GM12878 (cell line): ENCODE measurements at regions not wholly inside any gene's neighbourhood (a gene's known extent, or its start where the extent isn't known, plus 50 kb on each side); places are given as distances from the start of the nearest gene placed in this dataset.
A peak's percentile ranks its signal among the peaks of the same experiment; 100 is the strongest.

Experiments
- ATF2 ChIP-seq: IDR thresholded peaks from 2 replicates; pipeline ENCODE4 v1.6.1; 2012; ENCODE audit warnings: low read length, inconsistent platforms
- CBX3 ChIP-seq: fragments of 200-600 bp; sonication (generic); IDR thresholded peaks from 2 replicates; pipeline ENCODE4 v1.6.1; 2016; ENCODE audit warnings: low read depth, borderline replicate concordance
- CBX5 ChIP-seq: sonication (generic); IDR thresholded peaks from 2 replicates; pipeline ENCODE4 v1.6.1; 2016; ENCODE audit warnings: low read depth, moderate library complexity, mild to moderate bottlenecking, inconsistent platforms
- CHD1 ChIP-seq: IDR thresholded peaks from 2 replicates; pipeline ENCODE4 v1.6.1; 2012; ENCODE audit warnings: low read depth, low read length, improper control_type of control experiment
- CREM ChIP-seq: IDR thresholded peaks from 2 replicates; pipeline ENCODE4 v1.6.1; 2014; ENCODE audit warnings: antibody characterized with exemption, low read depth
- FOXK2 ChIP-seq: fragments of 450-650 bp; IDR thresholded peaks from 2 replicates; pipeline ENCODE4 v1.6.1; 2017; ENCODE audit warnings: mild to moderate bottlenecking, moderate library complexity
- IKZF2 ChIP-seq, 2 experiments: fragments of 450-650 bp; IDR thresholded peaks; 2 replicates each; pipeline ENCODE4 v1.6.1; 2017; ENCODE audit warnings: mild to moderate bottlenecking in 2 of 2, moderate library complexity in 2 of 2
- IRF4 ChIP-seq: IDR thresholded peaks from 2 replicates; pipeline ENCODE4 v1.6.1; 2011; ENCODE audit warnings: low read depth, low read length
- JUND ChIP-seq: IDR thresholded peaks from 2 replicates; pipeline ENCODE4 v1.6.1; 2012; ENCODE audit warnings: low read depth, mild to moderate bottlenecking, low read length, improper control_type of control experiment, moderate library complexity
- MLLT1 ChIP-seq: fragments of 450-650 bp; IDR thresholded peaks from 2 replicates; pipeline ENCODE4 v1.6.1; 2016; ENCODE audit warnings: mild to moderate bottlenecking
- MTA2 ChIP-seq: fragments of 450-650 bp; IDR thresholded peaks from 2 replicates; pipeline ENCODE4 v1.6.1; 2016; ENCODE audit warnings: low read depth, mild to moderate bottlenecking, moderate library complexity
- MXI1 ChIP-seq: fragments of 150-350 bp; IDR thresholded peaks from 2 replicates; pipeline ENCODE4 v1.6.1; 2011; ENCODE audit warnings: low read depth, mild to moderate bottlenecking, inconsistent platforms, low read length, improper control_type of control experiment
- MYC ChIP-seq: IDR thresholded peaks from 2 replicates; pipeline ENCODE4 v1.6.1; 2011; ENCODE audit warnings: mild to moderate bottlenecking, low read length, moderate library complexity, inconsistent platforms; ENCODE audit not compliant: insufficient read depth, insufficient replicate concordance, insufficient read length, severe bottlenecking
- NR2F1 ChIP-seq: fragments of 450-650 bp; conservative IDR thresholded peaks from 2 replicates; pipeline ENCODE4 v1.6.1; 2017; ENCODE audit warnings: mild to moderate bottlenecking
- RUNX3 ChIP-seq: IDR thresholded peaks from 2 replicates; pipeline ENCODE4 v1.6.1; 2012; ENCODE audit warnings: low read length, inconsistent platforms
- SMARCA5 ChIP-seq: fragments of 450-650 bp; IDR thresholded peaks from 2 replicates; pipeline ENCODE4 v1.6.1; 2017; ENCODE audit warnings: mild to moderate bottlenecking
- SP1 ChIP-seq: IDR thresholded peaks from one replicate; pipeline ENCODE4 v1.6.1; 2011; ENCODE audit warnings: low read depth, low read length
- STAT3 ChIP-seq: IDR thresholded peaks from 2 replicates; pipeline ENCODE4 v1.6.1; 2011; ENCODE audit warnings: low read depth, low read length, improper control_type of control experiment
- SUZ12 ChIP-seq: fragments of 200-600 bp; sonication (generic); IDR thresholded peaks from one replicate; pipeline ENCODE4 v1.6.1; 2018; ENCODE audit warnings: antibody characterized with exemption, mild to moderate bottlenecking; ENCODE audit not compliant: unreplicated experiment
- TARDBP ChIP-seq: IDR thresholded peaks from 2 replicates; pipeline ENCODE4 v1.6.1; 2016; ENCODE audit warnings: borderline replicate concordance
- TCF12 ChIP-seq: IDR thresholded peaks from 2 replicates; pipeline ENCODE4 v1.6.1; 2011; ENCODE audit warnings: low read depth, mild to moderate bottlenecking, low read length
- YY1 ChIP-seq: IDR thresholded peaks from 2 replicates; pipeline ENCODE4 v1.6.1; 2011; ENCODE audit warnings: low read depth, mild to moderate bottlenecking, low read length
- ZNF384 ChIP-seq: IDR thresholded peaks from 2 replicates; pipeline ENCODE4 v1.6.1; 2012; ENCODE audit warnings: low read depth, mild to moderate bottlenecking, low read length, improper control_type of control experiment, borderline replicate concordance
- TF ChIP-seq, protein P1 (sequence below): fragments of 450-650 bp; IDR thresholded peaks from 2 replicates; pipeline ENCODE4 v1.6.1; 2018; ENCODE audit warnings: mild to moderate bottlenecking, low read depth, moderate library complexity; ENCODE audit not compliant: partially characterized antibody
- TF ChIP-seq, protein P2 (sequence below): IDR thresholded peaks from 2 replicates; pipeline ENCODE4 v1.6.1; 2011; ENCODE audit warnings: low read depth, mild to moderate bottlenecking, low read length, moderate library complexity, borderline replicate concordance; ENCODE audit errors: extremely low read depth
- TF ChIP-seq, protein P3 (sequence below): IDR thresholded peaks from 2 replicates; pipeline ENCODE4 v1.6.1; 2012; ENCODE audit warnings: low read depth, low read length, improper control_type of control experiment

DNA sequence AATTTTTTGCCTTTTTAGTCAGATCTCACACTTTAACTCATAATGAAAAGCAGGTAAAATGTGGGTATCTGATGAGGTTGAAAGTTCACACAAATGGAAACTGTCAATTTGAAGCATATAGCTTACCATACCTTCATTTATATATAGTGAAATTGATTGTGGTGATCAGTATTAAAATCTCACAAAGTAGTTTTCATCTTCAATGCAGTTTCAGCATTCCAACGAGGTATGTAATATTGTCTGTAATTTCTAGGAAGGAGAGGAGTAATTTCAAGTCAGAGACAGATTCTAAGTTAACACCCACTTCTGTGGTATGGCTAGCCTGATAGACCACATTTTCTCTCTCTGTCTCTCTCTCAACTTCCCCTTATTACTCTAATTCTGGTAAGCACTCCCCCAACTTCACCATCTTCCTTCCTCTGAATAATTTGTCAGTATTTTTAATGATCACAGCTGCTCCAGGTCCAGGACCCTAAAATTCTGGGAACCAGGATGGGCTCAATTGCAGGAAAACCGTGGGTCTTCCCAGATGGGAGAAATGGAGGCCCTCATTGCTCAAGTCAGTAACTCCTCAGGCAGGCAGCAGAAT lies 455.7 kb downstream of the FGF9 start (continued):
- TF ChIP-seq YY1 = no peak
- TF ChIP-seq JUND = no peak
- no peak for TF ChIP-seq MXI1
- TF ChIP-seq MYC = no peak
- TF ChIP-seq MLLT1 = peak; percentile 49; the same call in 1 of the 2 replicates
- TF ChIP-seq, protein P1, sequence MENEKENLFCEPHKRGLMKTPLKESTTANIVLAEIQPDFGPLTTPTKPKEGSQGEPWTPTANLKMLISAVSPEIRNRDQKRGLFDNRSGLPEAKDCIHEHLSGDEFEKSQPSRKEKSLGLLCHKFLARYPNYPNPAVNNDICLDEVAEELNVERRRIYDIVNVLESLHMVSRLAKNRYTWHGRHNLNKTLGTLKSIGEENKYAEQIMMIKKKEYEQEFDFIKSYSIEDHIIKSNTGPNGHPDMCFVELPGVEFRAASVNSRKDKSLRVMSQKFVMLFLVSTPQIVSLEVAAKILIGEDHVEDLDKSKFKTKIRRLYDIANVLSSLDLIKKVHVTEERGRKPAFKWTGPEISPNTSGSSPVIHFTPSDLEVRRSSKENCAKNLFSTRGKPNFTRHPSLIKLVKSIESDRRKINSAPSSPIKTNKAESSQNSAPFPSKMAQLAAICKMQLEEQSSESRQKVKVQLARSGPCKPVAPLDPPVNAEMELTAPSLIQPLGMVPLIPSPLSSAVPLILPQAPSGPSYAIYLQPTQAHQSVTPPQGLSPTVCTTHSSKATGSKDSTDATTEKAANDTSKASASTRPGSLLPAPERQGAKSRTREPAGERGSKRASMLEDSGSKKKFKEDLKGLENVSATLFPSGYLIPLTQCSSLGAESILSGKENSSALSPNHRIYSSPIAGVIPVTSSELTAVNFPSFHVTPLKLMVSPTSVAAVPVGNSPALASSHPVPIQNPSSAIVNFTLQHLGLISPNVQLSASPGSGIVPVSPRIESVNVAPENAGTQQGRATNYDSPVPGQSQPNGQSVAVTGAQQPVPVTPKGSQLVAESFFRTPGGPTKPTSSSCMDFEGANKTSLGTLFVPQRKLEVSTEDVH = no peak
- peak; percentile 77 to 84 for TF ChIP-seq IKZF2 (IDR thresholded peaks at IDR 0.05)
- no peak for TF ChIP-seq SP1
- TF ChIP-seq ZNF384 = no peak
- no peak for TF ChIP-seq TARDBP
- peak; percentile 30; the same call in 1 of the 2 replicates for TF ChIP-seq CREM
- TF ChIP-seq, protein P2, sequence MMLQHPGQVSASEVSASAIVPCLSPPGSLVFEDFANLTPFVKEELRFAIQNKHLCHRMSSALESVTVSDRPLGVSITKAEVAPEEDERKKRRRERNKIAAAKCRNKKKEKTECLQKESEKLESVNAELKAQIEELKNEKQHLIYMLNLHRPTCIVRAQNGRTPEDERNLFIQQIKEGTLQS = no peak
- no peak for TF ChIP-seq CBX5
- no peak for TF ChIP-seq FOXK2
- peak; percentile 84 for TF ChIP-seq NR2F1
- TF ChIP-seq STAT3 = no peak
- peak; percentile 92 for TF ChIP-seq RUNX3
- TF ChIP-seq ATF2 = peak; percentile 41; the same call in 1 of the 2 replicates
- TF ChIP-seq SMARCA5 = no peak
- TF ChIP-seq TCF12 = no peak
- TF ChIP-seq CHD1 = no peak
- TF ChIP-seq, protein P3, sequence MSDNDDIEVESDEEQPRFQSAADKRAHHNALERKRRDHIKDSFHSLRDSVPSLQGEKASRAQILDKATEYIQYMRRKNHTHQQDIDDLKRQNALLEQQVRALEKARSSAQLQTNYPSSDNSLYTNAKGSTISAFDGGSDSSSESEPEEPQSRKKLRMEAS = no peak
- TF ChIP-seq IRF4 = no peak
- TF ChIP-seq CBX3 = no peak
- TF ChIP-seq MTA2 = peak; percentile 88
- TF ChIP-seq SUZ12 = no peak
